RWPE1 (cell line): ENCODE measurements at regions not wholly inside any gene's neighbourhood (a gene's known extent, or its start where the extent isn't known, plus 50 kb on each side); places are given as distances from the start of the nearest gene placed in this dataset.

ENCODE experiments used
- CTCF ChIA-PET: fragments of 350-600 bp; sonication (Branson Sonifier 250); formaldehyde crosslinking; extraction: SDS; loops from one replicate; lab custom pipeline; 2021; lab: Yijun Ruan, JAX
- POLR2A ChIA-PET: fragments of 400-600 bp; formaldehyde crosslinking; extraction: SDS; loops from one replicate; lab custom pipeline; 2020; ENCODE audit warnings: antibody characterized with exemption; ENCODE audit not compliant: low non-redundant PET; lab: Yijun Ruan, JAX
- DNase-seq: peaks from one replicate; pipeline ENCODE4 v3.0.0; 2012; ENCODE audit warnings: low spot score
- H3K27ac ChIP-seq: fragments of 450-650 bp; 2 replicates; pipeline ENCODE4 v1.5.1; 2017
- CTCF ChIP-seq: fragments of 450-650 bp; conservative IDR thresholded peaks from 2 replicates; pipeline ENCODE4 v1.5.1; 2017; ENCODE audit warnings: low read depth, mild to moderate bottlenecking

- CTCF ChIA-PET, result no interaction called here
- no peak overlapping the region for H3K27ac ChIP-seq
- no peak for TF ChIP-seq CTCF
- DNase-seq, result no peak
- POLR2A ChIA-PET, result no interaction called here
These were observed 720.5 kb upstream of the ZNF385D start for GRCh38 chr3:22471557-22471956.

- TF ChIP-seq CTCF, result no peak
- H3K27ac ChIP-seq, result no peak overlapping the region
- POLR2A ChIA-PET, result no interaction called here
- no peak for DNase-seq
- CTCF ChIA-PET, result no interaction called here
These were observed 723.9 kb upstream of the ZNF385D start for GRCh38 chr3:22474706-22475445.

DNA sequence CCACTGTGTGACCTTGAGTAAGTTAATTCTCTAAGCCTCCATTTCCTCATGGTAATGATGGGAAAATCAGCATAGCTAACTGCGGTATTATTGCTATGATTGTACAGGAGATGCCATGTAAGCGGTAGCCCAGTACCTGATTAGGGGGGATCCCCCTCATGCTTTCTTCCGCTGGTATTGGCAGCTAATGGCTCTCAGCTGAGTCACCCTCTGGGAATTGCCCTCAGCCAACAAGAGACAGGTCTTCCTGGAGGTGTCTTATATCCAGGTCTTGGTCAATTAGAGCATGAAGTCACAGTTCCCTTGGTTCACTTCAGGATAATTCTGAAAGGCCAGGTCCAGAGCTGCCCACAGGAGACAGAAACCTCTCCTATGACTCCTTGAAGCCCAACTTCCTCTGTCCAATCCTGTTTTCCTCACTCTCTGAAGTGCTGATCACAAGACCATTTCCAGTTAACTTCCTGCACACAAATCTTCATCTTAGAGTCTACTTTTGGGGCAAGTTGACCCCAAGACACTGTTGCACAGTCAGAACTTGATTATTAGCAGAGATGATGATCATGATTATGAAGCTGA, 724.7 kb upstream of the ZNF385D start:
- TF ChIP-seq CTCF, result no peak
- ChIA-PET POLR2A (no interaction called here), CTCF (no interaction called here)
- no peak for DNase-seq
- no peak overlapping the region for H3K27ac ChIP-seq

GRCh38 chr3:22476976-22477375, 726.0 kb upstream of the ZNF385D start:
- no peak overlapping the region for H3K27ac ChIP-seq
- ChIA-PET CTCF (no interaction called here), POLR2A (no interaction called here)
- no peak for DNase-seq
- no peak for TF ChIP-seq CTCF

GRCh38 chr3:22485954-22486353, 717.2 kb upstream of the UBE2E2 start:
- POLR2A ChIA-PET, result no interaction called here
- CTCF ChIA-PET, result no interaction called here
- no peak for TF ChIP-seq CTCF
- H3K27ac ChIP-seq, result no peak overlapping the region
- DNase-seq, result no peak

GRCh38 chr3:22490747-22491146, 712.4 kb upstream of the UBE2E2 start:
- CTCF ChIA-PET, result interaction anchor here (0.8 kb wide), 1 partner anchor 32 kb away, joined by 4 read pairs; no protein-coding TSS in a partner anchor
- H3K27ac ChIP-seq, result no peak overlapping the region
- no peak for TF ChIP-seq CTCF
- POLR2A ChIA-PET, result no interaction called here
- DNase-seq, result no peak
